Renal pelvis (tissue), 1 donor: ENCODE measurements at regions not wholly inside any gene's neighbourhood (a gene's known extent, or its start where the extent isn't known, plus 50 kb on each side); places are given as distances from the start of the nearest gene placed in this dataset.

Experiments used
- DNase-seq: peaks from one replicate; pipeline ENCODE4 v3.0.0-alpha.2; 2013

GRCh38 chr20:48358176-48359054, 469.4 kb downstream of the PREX1 start:
- no peak for DNase-seq

- DNase-seq: no peak
Observed at GRCh38 chr20:48357714-48358113, 470.1 kb downstream of the PREX1 start.

GRCh38 chr20:48354903-48355302, 472.9 kb downstream of the PREX1 start:
- no peak for DNase-seq

GRCh38 chr20:48354320-48354876, 473.4 kb downstream of the PREX1 start:
- DNase-seq: no peak

- no peak for DNase-seq
Observed at GRCh38 chr20:48352628-48353027, 475.2 kb downstream of the PREX1 start.

- no peak for DNase-seq
Observed at GRCh38 chr20:48352042-48352441, 475.8 kb downstream of the PREX1 start.

GRCh38 chr20:48350313-48350988, 477.3 kb downstream of the PREX1 start:
- no peak for DNase-seq

GRCh38 chr20:48349656-48350055, 478.1 kb downstream of the PREX1 start:
- DNase-seq: no peak

GRCh38 chr20:48348022-48348421, 479.8 kb downstream of the PREX1 start:
- no peak for DNase-seq

- DNase-seq: no peak
Observed at GRCh38 chr20:48342822-48343513, 484.8 kb downstream of the PREX1 start.

GRCh38 chr20:48340883-48341281, 486.9 kb downstream of the PREX1 start:
- DNase-seq: no peak

GRCh38 chr20:48339986-48340882, 487.6 kb downstream of the PREX1 start:
- DNase-seq: no peak

- peak; percentile 31 for DNase-seq
Observed at GRCh38 chr20:48339190-48339985, 488.4 kb downstream of the PREX1 start.

GRCh38 chr20:48338717-48339116, 489.1 kb downstream of the PREX1 start:
- no peak for DNase-seq

- DNase-seq: no peak
Observed at GRCh38 chr20:48336597-48336996, 491.2 kb downstream of the PREX1 start.

- no peak for DNase-seq
Observed at GRCh38 chr20:48335308-48336050, 492.3 kb downstream of the PREX1 start.

GRCh38 chr20:48333707-48334106, 494.1 kb downstream of the PREX1 start:
- no peak for DNase-seq

- DNase-seq: no peak
Observed at GRCh38 chr20:48332555-48332954, 495.2 kb downstream of the PREX1 start.

- DNase-seq: no peak
Observed at GRCh38 chr20:48331518-48332286, 496.1 kb downstream of the PREX1 start.
